ENCODE measurements at regions not wholly inside any gene's neighbourhood (a gene's known extent, or its start where the extent isn't known, plus 50 kb on each side); places are given as distances from the start of the nearest gene placed in this dataset.

- TF ChIP-seq TCF7L2 (IDR thresholded peaks at IDR 0.05; ENCODE audit: low read depth, low read length) (no peak), POLR2AphosphoS5 (IDR thresholded peaks at IDR 0.05; ENCODE audit: low read depth, low read length) (no peak)
Observed at GRCh38 chr18:34358923-34359322, 134.2 kb upstream of the NOL4 start.

All from Panc1 (cell line).